HEK293T (cell line): ENCODE measurements at regions not wholly inside any gene's neighbourhood (a gene's known extent, or its start where the extent isn't known, plus 50 kb on each side); places are given as distances from the start of the nearest gene placed in this dataset.
"Not testable (repeated sequence)": the region's sequence is repeated elsewhere in the genome, so short reads cannot be mapped to it uniquely, and the experiment has no call there.

Experiments
- CTCF ChIA-PET: fragments of 350-600 bp; formaldehyde crosslinking; extraction: SDS; loops from one replicate; lab custom pipeline; 2021; ENCODE audit warnings: antibody characterized with exemption, inconsistent platforms; lab: Yijun Ruan, JAX
- POLR2A ChIA-PET: fragments of 350-600 bp; formaldehyde crosslinking; extraction: SDS; loops from one replicate; lab custom pipeline; 2020; ENCODE audit warnings: antibody characterized with exemption, inconsistent platforms; lab: Yijun Ruan, JAX
- DNase-seq: peaks from one replicate; pipeline ENCODE4 v3.0.0; 2012; ENCODE audit warnings: mixed read lengths; ENCODE audit errors: extremely low spot score
- ARNT ChIP-seq: fragments of 450-650 bp; IDR thresholded peaks from 2 replicates; pipeline ENCODE4 v1.6.1; 2017; ENCODE audit warnings: mild to moderate bottlenecking
- BHLHE40 ChIP-seq: fragments of 450-650 bp; IDR thresholded peaks from 2 replicates; pipeline ENCODE4 v1.6.1; 2016; ENCODE audit warnings: mild to moderate bottlenecking, moderate library complexity, borderline replicate concordance
- CTBP1 ChIP-seq: fragments of 450-650 bp; IDR thresholded peaks from 2 replicates; pipeline ENCODE4 v1.6.1; 2016; ENCODE audit warnings: borderline replicate concordance
- ELF4 ChIP-seq: fragments of 450-650 bp; IDR thresholded peaks from 2 replicates; pipeline ENCODE4 v1.6.1; 2017; ENCODE audit warnings: antibody characterized with exemption
- FOXA1 ChIP-seq: fragments of 450-650 bp; IDR thresholded peaks from 2 replicates; pipeline ENCODE4 v1.6.1; 2016; ENCODE audit warnings: mild to moderate bottlenecking
- FOXK2 ChIP-seq: fragments of 450-650 bp; IDR thresholded peaks from 2 replicates; pipeline ENCODE4 v1.6.1; 2016; ENCODE audit warnings: mild to moderate bottlenecking
- FOXM1 ChIP-seq: fragments of 450-650 bp; IDR thresholded peaks from 2 replicates; pipeline ENCODE4 v1.6.1; 2017; ENCODE audit warnings: mild to moderate bottlenecking, borderline replicate concordance
- HDGF ChIP-seq: fragments of 450-650 bp; IDR thresholded peaks from 2 replicates; pipeline ENCODE4 v1.6.1; 2017; ENCODE audit warnings: antibody characterized with exemption, borderline replicate concordance
- L3MBTL2 ChIP-seq: fragments of 450-650 bp; conservative IDR thresholded peaks from 2 replicates; pipeline ENCODE4 v1.6.1; 2016; ENCODE audit warnings: mild to moderate bottlenecking
- LEF1 ChIP-seq: fragments of 450-650 bp; IDR thresholded peaks from 2 replicates; pipeline ENCODE4 v1.6.1; 2017; ENCODE audit warnings: mild to moderate bottlenecking, borderline replicate concordance
- NFRKB ChIP-seq: fragments of 450-650 bp; IDR thresholded peaks from 2 replicates; pipeline ENCODE4 v1.6.1; 2016; ENCODE audit warnings: mild to moderate bottlenecking, moderate library complexity
- SP1 ChIP-seq: fragments of 450-650 bp; IDR thresholded peaks from 2 replicates; pipeline ENCODE4 v1.6.1; 2017
- SUZ12 ChIP-seq: fragments of 450-650 bp; IDR thresholded peaks from 2 replicates; pipeline ENCODE4 v1.6.1; 2016; ENCODE audit warnings: mild to moderate bottlenecking
- TARDBP ChIP-seq: fragments of 450-650 bp; IDR thresholded peaks from 2 replicates; pipeline ENCODE4 v1.6.1; 2016
- ZNF384 ChIP-seq: fragments of 450-650 bp; IDR thresholded peaks from 2 replicates; pipeline ENCODE4 v1.6.1; 2016
- TF ChIP-seq, protein P1 (sequence below): fragments of 450-650 bp; IDR thresholded peaks from 2 replicates; pipeline ENCODE4 v1.6.1; 2016

DNA sequence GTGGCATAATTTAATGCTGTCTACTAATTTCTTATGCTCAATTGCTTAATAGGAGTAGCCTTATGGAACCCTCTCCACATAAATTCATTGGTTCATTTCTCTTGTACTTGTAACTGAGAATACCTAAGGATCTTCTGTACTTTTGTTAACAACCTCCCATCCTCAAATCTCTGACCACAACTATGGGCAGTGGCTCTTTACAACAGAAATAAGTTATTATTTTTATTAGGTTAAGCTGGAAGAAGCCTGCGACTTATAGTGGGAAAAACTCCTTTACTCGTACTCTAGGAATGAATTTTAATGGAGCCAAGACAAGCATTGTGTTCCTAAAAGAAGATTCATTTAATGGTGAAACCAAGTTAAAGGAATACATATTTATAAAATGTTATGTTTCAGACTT is 337.1 kb upstream of the CTSO start:
- ChIA-PET CTCF (no interaction called here), POLR2A (no interaction called here)
- TF ChIP-seq, protein P1, sequence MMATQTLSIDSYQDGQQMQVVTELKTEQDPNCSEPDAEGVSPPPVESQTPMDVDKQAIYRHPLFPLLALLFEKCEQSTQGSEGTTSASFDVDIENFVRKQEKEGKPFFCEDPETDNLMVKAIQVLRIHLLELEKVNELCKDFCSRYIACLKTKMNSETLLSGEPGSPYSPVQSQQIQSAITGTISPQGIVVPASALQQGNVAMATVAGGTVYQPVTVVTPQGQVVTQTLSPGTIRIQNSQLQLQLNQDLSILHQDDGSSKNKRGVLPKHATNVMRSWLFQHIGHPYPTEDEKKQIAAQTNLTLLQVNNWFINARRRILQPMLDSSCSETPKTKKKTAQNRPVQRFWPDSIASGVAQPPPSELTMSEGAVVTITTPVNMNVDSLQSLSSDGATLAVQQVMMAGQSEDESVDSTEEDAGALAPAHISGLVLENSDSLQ = no peak
- TF ChIP-seq ZNF384 (no peak), SP1 (no peak), ARNT (no peak), FOXM1 (no peak), LEF1 (no peak), SUZ12 (no peak), CTBP1 (no peak), FOXK2 (no peak)
- no peak for DNase-seq

DNA sequence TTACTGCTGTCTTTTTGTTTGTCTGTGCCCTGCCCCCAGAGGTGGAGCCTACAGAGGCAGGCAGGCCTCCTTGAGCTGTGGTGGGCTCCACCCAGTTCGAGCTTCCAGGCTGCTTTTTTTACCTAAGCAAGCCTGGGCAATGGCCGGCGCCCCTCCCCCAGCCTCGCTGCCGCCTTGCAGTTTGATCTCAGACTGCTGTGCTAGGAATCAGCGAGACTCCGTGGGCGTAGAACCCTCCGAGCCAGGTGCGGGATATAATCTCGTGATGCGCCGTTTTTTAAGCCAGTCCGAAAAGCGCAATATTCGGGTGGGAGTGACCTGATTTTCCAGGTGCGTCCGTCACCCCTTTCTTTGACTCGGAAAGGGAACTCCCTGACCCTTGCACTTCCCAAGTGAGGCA is 336.4 kb upstream of the CTSO start:
- DNase-seq, POLR2A ChIA-PET, CTCF ChIA-PET: not testable (repeated sequence)

DNA sequence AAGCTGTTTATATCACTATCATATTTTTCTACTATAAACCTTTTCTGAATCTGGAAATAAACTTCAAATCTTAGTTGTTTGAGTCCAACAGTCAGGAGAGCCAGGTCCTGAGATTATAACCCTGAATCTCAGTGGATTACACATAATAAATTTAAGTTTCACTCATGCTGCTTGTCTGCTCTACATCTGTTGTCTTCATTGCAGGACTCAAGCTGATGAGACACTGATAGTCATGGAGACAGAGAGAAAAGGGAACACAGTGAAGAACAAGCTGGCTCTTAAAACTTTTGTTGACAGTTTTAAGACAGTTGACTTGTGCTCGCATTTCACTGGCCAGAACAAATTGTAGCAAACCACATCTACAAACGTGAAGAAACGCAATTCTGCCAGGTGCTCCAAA is 327.0 kb upstream of the CTSO start:
- DNase-seq = no peak
- POLR2A ChIA-PET = no interaction called here
- CTCF ChIA-PET = interaction anchor here (1.4 kb wide), 1 partner anchor 688 kb away, joined by 3 read pairs; no protein-coding TSS in a partner anchor
- TF ChIP-seq ZNF384 = no peak
- TF ChIP-seq ARNT = no peak

DNA sequence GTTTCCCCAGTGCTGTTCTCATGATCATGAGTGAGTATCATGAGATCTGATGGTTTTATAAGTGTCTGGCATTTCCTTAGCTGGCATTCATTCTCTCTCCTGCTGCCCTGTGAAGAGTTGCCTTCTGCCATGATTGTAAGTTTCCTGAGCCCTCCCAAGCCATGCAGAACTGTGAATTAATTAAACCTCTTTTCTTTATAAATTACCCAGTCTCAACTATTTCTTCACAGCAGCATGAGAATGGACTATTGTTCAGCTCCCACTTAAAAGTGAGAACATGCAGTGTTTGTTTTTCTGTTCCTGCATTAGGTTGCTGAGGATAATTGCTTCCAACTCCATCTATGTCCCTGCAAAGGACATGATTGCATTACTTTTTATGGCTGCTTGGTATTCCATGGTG is 311.7 kb upstream of the CTSO start:
- CTCF ChIA-PET = no interaction called here
- TF ChIP-seq SUZ12 (no peak), SP1 (no peak), ZNF384 (no peak)
- TF ChIP-seq, protein P1 = no peak
- DNase-seq = no peak
- POLR2A ChIA-PET = no interaction called here

DNA sequence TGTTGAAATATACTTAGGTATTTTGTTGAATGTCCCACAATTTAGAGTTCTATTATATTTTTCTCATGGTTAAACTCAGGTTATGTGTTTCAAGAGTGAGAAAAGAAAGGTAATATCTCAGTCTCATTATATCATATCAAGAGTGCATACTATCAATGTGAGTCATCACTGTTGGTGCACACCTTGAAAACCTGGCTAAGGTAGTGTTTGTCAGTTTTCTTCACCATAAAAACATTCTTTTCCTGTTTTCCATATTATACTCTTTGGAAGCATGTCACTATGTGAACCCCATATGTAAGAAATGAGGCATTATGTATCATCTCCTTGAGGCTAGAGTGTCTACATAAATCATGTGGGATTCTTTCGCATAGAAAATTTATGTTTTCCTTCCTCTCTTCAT is 307.6 kb upstream of the CTSO start:
- CTCF ChIA-PET = no interaction called here
- TF ChIP-seq NFRKB (no peak), SP1 (no peak), LEF1 (no peak), ARNT (no peak), TARDBP (no peak), HDGF (no peak), SUZ12 (no peak), L3MBTL2 (no peak), ZNF384 (no peak), CTBP1 (no peak), FOXA1 (no peak), FOXK2 (no peak), FOXM1 (no peak), BHLHE40 (no peak), ELF4 (no peak)
- TF ChIP-seq, protein P1 = no peak
- no peak for DNase-seq
- POLR2A ChIA-PET = no interaction called here

DNA sequence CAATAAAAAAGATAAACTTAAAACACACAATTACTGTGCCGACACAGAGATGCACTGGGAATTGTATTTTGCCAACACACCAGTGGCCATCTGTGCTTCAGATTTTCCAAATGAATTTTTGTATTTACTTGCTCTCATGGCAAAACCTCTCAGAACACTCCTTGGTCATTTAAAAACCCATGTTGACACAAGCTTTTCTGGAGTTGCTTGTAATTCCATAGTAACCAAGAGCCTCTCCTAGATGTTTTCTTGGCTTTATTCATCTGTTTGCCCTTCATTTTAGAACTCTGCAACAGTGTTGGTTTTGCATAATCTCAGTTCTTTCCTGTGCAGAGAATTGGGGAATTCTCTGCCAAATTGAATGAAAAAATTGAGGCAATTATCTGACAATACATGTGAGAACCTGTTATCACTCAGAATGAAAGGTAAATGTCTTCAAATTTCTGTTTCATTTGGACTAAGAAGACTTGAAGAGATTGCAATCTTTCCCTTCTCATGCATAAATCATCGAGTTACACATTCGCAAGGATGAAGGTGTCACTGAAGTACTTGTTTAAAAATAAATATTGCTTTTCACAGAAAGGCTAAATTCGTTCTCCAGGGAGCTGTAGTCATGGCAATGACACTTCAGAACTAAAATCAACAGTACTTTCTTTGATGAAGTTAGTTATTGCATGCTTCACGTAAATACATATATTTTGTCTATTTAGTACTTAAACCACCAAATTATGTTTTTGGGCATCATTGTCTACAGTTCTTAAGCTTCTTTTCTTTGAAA is 301.8 kb upstream of the CTSO start:
- DNase-seq = no peak
- TF ChIP-seq FOXM1 = no peak
- no peak for TF ChIP-seq LEF1
- no peak for TF ChIP-seq ELF4
- TF ChIP-seq L3MBTL2 = no peak
- TF ChIP-seq, protein P1 = no peak
- no peak for TF ChIP-seq FOXK2
- TF ChIP-seq HDGF = no peak
- TF ChIP-seq NFRKB = no peak
- TF ChIP-seq SUZ12 = no peak
- TF ChIP-seq CTBP1 = no peak
- no peak for TF ChIP-seq ZNF384
- TF ChIP-seq SP1 = no peak
- TF ChIP-seq ARNT = no peak
- TF ChIP-seq BHLHE40 = no peak
- TF ChIP-seq TARDBP = no peak
- TF ChIP-seq FOXA1 = no peak
- CTCF ChIA-PET = no interaction called here
- POLR2A ChIA-PET = interaction anchor here (1.0 kb wide), 1 partner anchor 112 kb away, joined by 3 read pairs; no protein-coding TSS in a partner anchor
